Ascending aorta (tissue), 2 donors: ENCODE measurements at regions not wholly inside any gene's neighbourhood (a gene's known extent, or its start where the extent isn't known, plus 50 kb on each side); places are given as distances from the start of the nearest gene placed in this dataset.

Source experiments
- DNase-seq, 2 donors: peaks; one replicate each; pipeline ENCODE4 v3.0.0-alpha.2; 2019; ENCODE audit warnings: low spot score in 2 of 2
- H3K27ac ChIP-seq, 2 donors: fragments of 200-600 bp; sonication (generic); one replicate each; pipeline ENCODE4 v1.5.1; 2016 to 2017; ENCODE audit warnings: mild to moderate bottlenecking in 1 of 2
- H3K27me3 ChIP-seq: fragments of 200-600 bp; sonication (generic); one replicate; pipeline ENCODE4 v1.5.1; 2017
- H3K36me3 ChIP-seq, 2 donors: fragments of 200-600 bp; sonication (generic); one replicate each; pipeline ENCODE4 v1.5.1; 2016
- H3K4me1 ChIP-seq, 2 donors: fragments of 200-600 bp; sonication (generic); one replicate each; pipeline ENCODE4 v1.5.1; 2016 to 2017; ENCODE audit warnings: mild to moderate bottlenecking in 1 of 2
- H3K4me3 ChIP-seq, 2 donors: fragments of 200-600 bp; sonication (generic); one replicate each; pipeline ENCODE4 v1.5.1; 2016 to 2017; ENCODE audit warnings: mild to moderate bottlenecking in 1 of 2
- H3K9me3 ChIP-seq, 2 donors: fragments of 200-600 bp; sonication (generic); one replicate each; pipeline ENCODE4 v1.5.1; 2016
- intact Hi-C: fragments of 100-400 bp; cut with DNase I; formaldehyde crosslinking; loops from one replicate; pipeline ENCODE4 v1.15.1; 2023
- TF ChIP-seq, protein P1 (sequence below), 3 experiments: fragments of 200-600 bp in 2 of 3; fragments of 450-650 bp in 1 of 3; sonication (generic) in 2 of 3; IDR thresholded peaks; one replicate each; pipeline ENCODE4 v1.5.1; 2016 to 2019; ENCODE audit warnings: antibody characterized with exemption in 3 of 3, mild to moderate bottlenecking in 1 of 3, moderate library complexity in 1 of 3

DNA sequence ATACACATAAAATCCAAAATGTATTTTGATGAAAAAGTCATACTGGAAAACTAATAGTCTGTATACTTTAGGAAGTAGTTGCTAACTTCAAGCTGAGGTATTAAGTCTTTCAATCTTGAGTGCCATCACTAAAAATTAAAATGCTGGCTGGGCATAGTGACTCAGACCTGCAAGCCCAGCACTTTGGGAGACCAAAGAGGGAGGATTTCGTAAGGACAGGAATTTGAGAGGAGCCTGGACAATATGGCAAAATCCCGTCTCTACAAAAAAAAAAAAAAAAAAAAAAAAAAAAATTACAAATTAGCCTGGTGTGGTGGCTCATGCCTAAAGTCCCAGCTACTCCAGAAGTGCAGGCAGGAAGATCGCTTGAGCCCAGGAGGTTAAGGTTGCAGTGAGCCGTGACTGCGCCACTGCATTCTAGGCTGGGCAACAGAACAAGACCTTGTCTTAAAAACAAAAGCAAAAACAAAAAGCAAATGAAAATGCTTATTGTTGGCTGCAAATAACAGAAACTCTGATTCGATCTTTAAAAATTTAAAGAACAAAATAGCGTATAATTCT, 1994.2 kb upstream of the PCDH20 start:
- Histone ChIP-seq H3K27ac (no peak overlapping the region), H3K27me3 (no peaks in the 10 kb centered on the region), H3K36me3 (no peaks in the 10 kb centered on the region), H3K4me3 (no peak overlapping the region), H3K4me1 (no peaks in the 10 kb centered on the region), H3K9me3 (no peaks in the 10 kb centered on the region)
- no peak for DNase-seq
- TF ChIP-seq, protein P1, sequence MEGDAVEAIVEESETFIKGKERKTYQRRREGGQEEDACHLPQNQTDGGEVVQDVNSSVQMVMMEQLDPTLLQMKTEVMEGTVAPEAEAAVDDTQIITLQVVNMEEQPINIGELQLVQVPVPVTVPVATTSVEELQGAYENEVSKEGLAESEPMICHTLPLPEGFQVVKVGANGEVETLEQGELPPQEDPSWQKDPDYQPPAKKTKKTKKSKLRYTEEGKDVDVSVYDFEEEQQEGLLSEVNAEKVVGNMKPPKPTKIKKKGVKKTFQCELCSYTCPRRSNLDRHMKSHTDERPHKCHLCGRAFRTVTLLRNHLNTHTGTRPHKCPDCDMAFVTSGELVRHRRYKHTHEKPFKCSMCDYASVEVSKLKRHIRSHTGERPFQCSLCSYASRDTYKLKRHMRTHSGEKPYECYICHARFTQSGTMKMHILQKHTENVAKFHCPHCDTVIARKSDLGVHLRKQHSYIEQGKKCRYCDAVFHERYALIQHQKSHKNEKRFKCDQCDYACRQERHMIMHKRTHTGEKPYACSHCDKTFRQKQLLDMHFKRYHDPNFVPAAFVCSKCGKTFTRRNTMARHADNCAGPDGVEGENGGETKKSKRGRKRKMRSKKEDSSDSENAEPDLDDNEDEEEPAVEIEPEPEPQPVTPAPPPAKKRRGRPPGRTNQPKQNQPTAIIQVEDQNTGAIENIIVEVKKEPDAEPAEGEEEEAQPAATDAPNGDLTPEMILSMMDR (IDR thresholded peaks at IDR 0.05) = no peak
- intact Hi-C loops = no loop called here

DNA sequence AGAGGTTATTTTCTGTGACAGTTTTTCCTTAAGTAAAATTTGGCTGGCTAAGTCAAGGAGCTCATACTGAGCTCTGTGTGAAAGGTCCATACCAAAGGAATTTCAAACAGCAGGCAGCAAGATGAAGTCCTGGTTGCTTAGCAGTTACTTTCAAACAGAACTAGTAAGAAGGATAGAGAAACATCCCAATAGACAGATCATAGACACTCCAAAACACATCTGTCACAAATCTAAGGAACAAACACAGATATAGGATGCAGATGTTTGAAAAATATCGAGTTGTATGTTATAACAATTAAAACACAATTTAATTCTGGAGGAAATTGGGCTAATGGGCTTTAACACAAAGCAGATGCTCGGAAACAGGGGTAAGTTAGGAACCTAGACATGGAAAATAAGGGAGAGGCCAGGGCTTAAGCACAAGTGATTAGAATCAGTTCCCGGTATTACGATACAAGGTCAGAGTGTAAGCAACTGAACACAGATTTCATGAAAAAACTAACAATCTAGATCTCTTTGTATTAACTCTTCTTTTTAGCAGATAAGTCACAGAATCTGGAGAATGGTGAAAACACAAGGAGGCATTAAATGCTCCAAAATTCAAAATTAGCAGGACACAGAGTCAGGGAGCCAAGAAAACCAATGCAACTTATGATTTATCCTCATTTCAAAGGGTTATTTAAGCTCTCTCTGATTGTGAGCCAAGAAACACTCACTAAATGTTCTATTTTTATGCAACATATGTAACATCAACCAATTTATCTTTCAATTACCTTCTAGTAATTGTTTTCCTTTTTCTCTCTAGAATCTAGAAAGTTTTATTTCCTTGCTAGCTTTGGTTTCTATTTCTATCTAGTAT, 1992.9 kb upstream of the PCDH20 start:
- TF ChIP-seq, protein P1 (IDR thresholded peaks at IDR 0.05) = no peak
- Histone ChIP-seq H3K4me1 (no peaks in the 10 kb centered on the region), H3K27me3 (no peaks in the 10 kb centered on the region), H3K27ac (no peak overlapping the region), H3K9me3 (no peaks in the 10 kb centered on the region), H3K4me3 (no peak overlapping the region), H3K36me3 (no peaks in the 10 kb centered on the region)
- DNase-seq = no peak
- intact Hi-C loops = no loop called here

DNA sequence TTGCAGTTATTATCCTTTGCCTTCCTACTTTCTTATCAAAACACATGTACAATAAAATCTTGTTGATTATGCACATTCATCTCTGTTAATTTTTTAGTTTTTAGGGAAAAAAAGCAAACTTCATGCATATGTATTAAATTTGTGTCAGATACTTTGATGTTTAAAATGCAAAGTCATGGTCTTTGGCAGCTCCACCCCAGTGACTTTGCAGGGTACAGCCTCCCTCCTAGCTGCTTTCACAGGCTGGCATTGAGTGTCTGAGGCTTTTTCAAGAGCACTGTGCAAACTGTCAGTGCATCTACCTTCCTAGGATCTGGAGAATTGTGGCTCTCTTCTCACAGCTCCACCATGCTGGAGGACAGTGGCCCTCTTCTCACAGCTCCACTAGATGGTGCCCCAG, 1988.1 kb upstream of the PCDH20 start:
- Histone ChIP-seq H3K27ac (no peak overlapping the region), H3K9me3 (no peaks in the 10 kb centered on the region), H3K36me3 (no peaks in the 10 kb centered on the region), H3K27me3 (no peaks in the 10 kb centered on the region), H3K4me3 (no peak overlapping the region), H3K4me1 (no peaks in the 10 kb centered on the region)
- intact Hi-C loops = no loop called here
- DNase-seq = no peak
- TF ChIP-seq, protein P1 (IDR thresholded peaks at IDR 0.05) = no peak

DNA sequence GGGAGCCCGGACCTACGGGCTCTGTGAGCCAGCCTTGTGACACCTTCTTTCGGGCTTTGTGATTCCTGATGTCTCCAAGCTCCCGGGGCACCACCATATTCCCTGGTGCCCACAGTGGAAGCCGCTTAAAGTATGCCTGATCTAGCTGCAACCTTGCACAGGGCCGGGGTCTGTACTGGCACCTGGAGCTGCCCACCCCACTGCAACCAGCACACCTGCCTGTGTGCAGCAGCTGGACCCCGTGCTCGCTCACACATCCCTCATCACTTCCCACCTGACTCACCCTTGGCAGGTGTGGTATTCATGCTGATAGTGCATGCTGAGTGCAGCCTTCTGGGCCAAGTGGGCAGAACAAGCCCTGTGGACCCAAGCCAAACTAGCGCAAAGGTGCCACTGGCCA, 1981.1 kb upstream of the PCDH20 start:
- TF ChIP-seq, protein P1 (IDR thresholded peaks at IDR 0.05) = no peak
- Histone ChIP-seq H3K36me3 (no peaks in the 10 kb centered on the region), H3K27me3 (no peaks in the 10 kb centered on the region), H3K4me1 (no peaks in the 10 kb centered on the region), H3K4me3 (no peak overlapping the region), H3K9me3 (no peaks in the 10 kb centered on the region), H3K27ac (no peak overlapping the region)
- intact Hi-C loops = no loop called here
- no peak for DNase-seq

DNA sequence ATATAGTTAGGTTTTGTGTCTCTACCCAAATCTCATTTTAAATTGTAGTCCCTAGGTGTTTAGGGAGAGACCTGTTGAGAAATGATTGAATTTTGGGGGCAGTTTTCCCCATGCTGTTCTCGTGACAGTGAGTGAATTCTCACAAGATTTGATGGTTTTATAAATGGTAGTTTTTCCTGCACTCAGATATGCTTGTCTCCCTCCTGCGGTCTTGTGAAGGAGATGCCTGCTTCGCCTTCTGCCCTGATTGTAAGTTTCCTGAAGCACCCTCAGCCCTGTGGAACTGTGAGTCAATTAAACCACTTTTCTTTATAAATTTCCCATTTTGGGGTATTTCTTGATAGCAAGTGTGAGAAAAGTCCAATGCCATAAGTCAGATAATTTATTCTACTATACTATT, 1977.5 kb upstream of the PCDH20 start:
- Histone ChIP-seq H3K27me3 (no peaks in the 10 kb centered on the region), H3K4me1 (no peaks in the 10 kb centered on the region), H3K4me3 (no peak overlapping the region), H3K9me3 (no peaks in the 10 kb centered on the region), H3K36me3 (no peaks in the 10 kb centered on the region), H3K27ac (no peak overlapping the region)
- DNase-seq = no peak
- TF ChIP-seq, protein P1 (IDR thresholded peaks at IDR 0.05) = no peak
- intact Hi-C loops = no loop called here
